A172 (cell line): ENCODE measurements at regions not wholly inside any gene's neighbourhood (a gene's known extent, or its start where the extent isn't known, plus 50 kb on each side); places are given as distances from the start of the nearest gene placed in this dataset.

ENCODE experiments used
- DNase-seq: peaks from one replicate; pipeline ENCODE4 v3.0.0-alpha.2; 2015; ENCODE audit warnings: low spot score

DNA sequence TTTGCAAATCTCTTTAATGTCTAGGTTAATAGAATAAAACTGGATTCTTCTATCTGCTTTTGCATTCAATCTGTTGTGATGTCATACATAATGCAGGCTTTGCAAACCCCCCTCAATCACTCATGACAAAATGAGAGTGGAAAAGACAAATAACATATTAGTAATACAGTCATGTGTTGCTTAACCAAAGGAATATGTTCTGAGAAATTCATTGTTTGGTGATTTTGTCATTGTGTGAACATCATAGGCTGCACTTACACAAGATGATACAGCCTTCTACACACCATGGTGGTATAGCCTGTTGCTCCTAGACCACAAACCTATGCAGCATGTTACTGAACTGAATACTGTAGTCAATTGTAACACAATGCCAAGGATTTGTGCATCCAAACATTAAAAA lies 87.3 kb upstream of the SEC61G start:
- DNase-seq: no peak

DNA sequence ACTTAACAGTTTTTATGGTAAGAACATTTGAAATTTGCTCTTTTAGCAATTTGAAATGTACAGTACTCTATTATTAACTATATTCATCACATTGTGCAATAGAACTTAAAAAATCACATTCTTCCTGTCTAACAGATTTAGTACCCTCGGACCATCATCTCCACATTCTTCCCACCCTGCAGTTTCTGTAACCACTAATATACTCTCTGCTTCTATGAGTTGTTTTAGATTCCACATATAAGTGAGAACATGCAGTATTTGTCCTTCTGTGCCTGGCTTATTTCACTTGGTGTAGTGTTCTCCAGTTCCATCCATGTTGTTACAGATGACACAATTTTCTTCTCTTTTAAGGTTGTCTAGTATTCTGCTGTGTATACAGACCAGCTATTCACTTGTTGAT lies 88.9 kb upstream of the SEC61G start:
- DNase-seq: no peak

GRCh38 chr7:54856856-54857255 lies 97.8 kb upstream of the SEC61G start:
- DNase-seq: no peak

GRCh38 chr7:54857294-54857693 lies 98.3 kb upstream of the SEC61G start:
- no peak for DNase-seq

GRCh38 chr7:54858008-54858692 lies 99.1 kb upstream of the SEC61G start:
- no peak for DNase-seq

DNA sequence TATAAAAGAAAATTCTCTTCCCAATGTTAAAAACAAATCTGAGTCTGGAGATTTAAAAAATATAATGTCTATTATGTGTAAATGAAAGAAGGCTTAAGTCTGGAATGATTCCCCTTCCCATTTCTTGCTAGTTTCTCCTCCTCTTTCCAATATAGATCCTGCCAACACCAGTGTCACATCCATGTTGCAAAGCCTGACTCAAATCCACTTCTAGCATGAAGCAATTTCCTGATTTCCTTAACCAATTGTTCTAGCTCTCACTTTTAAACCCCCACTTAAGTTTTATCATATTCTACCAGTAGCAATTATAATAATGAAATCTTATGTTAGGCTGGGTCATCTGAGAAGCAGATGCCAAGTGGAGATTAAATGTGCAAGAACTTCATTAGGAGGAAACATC lies 100.1 kb upstream of the SEC61G start:
- no peak for DNase-seq

- no peak for DNase-seq
Measured at GRCh38 chr7:54859545-54859944, 100.5 kb upstream of the SEC61G start.

DNA sequence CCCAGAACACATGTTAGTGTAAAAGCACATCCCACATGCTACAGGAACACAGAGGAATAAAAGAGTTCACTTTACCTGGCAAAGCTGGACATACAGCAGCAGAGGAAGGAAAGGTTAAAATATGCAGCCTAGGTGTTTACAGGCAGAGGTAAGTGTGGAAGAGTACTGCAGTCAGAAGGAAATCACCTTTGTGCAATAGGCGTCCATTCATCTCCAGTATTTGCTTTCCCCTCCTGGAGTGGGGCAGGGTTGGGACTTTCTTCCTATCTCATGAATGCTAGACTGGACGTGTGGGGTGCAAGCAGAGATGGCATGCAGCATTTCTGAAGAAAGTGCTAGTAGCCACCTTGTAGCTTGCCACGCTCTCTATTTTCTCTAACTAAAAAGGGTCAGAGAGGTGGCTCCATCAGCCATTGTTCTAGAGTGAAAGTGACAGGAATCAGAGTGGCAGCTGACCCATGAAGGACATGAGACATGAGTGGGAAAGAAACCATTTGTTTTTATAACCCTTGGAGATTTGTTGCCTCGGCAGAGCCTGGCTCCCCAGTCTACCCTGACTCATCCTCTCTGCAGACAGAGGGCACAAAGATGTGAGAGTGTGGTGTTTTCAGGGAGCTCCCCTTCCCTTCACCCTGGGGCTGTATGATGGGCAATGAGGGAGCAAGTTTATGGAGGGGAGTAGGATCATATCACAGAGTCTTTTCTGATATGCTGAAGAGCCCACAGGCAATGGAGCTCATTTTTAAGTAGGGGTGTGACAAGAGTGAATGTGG lies 101.2 kb upstream of the SEC61G start:
- no peak for DNase-seq

DNA sequence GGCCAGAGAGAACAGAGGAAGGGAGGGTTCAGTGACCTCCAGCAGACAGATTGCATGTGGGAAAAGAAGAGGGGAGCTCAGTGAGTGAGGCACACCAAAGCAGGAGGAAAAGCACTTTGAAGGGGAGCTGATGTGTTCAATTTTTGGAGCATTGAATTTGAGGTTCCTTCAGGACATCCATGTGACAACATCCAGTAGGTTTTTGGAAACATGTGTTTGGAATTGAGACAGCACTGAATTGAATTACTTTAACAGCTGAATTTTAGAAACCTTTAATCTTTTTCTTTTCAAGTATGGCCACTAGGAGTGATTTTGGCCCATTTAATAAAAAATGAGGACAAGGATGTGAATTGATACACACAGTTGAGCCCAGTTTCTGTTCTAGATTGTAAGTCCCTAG lies 101.8 kb upstream of the SEC61G start:
- DNase-seq: no peak

DNA sequence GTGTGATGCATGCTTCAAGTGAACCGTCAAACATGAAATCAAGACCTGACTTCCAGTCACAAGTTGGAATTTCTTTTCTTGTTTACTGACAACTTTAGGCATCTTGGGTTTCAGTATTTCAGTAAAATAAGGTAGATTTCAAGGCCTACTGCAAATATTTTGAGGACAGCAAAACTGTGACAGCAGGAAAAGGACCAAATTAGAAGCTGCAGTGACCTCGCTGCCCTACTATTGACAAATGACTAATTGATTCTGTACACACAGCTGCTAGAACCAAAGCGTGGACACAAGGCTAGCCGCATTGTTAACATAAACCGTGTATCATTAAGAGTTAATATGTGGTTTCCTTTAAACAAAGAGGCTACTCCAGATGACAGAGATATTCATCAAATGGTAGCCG lies 105.7 kb upstream of the SEC61G start:
- no peak for DNase-seq

GRCh38 chr7:54869523-54869922 lies 110.5 kb upstream of the SEC61G start:
- DNase-seq: no peak

GRCh38 chr7:54874804-54875203 lies 115.8 kb upstream of the SEC61G start:
- no peak for DNase-seq

- peak; percentile 35 for DNase-seq
Measured at GRCh38 chr7:54877683-54878082, 118.7 kb upstream of the SEC61G start.

DNA sequence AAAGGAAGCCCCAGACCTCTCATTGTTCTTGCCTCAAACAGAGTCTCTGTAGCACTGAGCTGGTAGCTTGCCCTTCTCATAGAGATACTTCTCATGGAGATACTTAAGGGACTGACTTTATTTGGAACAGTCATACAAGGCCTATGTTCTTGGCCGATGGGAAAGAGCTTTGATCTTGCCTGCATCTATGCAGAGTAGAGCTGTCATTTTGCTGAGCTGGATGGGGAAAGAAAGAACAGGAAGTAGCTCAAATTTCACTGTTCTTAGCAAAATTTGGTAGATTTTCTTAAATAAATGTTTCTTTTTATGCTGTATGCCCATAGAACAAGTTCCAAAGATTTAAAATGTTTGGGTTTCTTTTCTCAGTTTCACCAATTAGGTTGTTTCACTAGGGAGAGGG lies 119.3 kb upstream of the SEC61G start:
- DNase-seq: no peak

- DNase-seq: no peak
Measured at GRCh38 chr7:54879776-54880175, 120.8 kb upstream of the SEC61G start.

GRCh38 chr7:54880326-54880989 lies 121.4 kb upstream of the SEC61G start:
- no peak for DNase-seq

DNA sequence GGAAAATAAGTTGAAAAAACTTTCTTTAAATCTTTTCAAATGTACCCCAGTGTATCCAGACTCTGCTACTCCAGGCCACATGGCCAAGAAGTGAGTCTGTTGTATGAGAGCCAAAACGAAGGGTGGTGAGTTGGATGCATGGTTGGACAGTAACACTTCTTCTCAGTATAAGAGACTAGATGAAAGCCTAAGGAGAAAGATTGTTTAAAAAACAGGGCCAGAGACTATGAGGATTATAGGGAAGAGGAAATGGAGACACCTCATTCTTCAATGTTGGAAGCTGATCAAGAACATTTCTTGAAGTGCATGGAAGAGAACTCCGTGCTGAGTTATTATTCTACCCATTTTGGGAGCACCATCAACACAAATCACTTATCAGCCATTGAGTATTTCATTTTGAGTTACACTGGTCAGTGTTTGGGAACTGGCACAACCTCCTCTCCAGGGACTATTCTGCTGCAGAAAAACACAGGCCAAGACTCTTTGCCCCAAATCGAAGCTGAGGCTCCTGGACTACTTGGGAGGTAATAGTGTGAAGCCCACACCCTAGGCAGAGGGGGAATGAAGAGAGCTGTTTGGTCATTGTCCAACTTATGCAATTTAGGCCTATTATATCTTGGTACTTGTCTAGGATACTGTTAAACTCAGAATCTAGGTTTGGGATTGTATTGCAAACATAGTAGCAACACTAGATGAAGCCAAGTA lies 123.0 kb upstream of the SEC61G start:
- DNase-seq: no peak

DNA sequence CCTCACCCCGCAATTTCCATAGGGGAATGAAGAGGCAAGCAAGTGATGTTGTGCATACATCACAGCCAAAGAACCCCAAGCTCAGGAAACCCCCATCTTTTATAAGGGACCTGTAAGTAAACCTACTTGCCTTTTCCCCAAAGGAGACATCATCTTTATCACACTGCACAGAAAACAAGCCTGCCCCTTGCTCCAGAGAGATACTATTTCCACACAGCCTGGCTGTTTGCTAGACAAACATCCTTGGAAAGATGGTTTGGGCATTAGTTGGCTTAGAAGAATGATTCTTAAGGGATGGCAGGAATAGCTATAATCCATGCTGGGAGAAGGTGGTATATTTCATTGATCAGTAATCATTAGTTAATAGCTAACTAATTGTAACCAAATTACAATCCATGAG lies 123.7 kb upstream of the SEC61G start:
- no peak for DNase-seq

DNA sequence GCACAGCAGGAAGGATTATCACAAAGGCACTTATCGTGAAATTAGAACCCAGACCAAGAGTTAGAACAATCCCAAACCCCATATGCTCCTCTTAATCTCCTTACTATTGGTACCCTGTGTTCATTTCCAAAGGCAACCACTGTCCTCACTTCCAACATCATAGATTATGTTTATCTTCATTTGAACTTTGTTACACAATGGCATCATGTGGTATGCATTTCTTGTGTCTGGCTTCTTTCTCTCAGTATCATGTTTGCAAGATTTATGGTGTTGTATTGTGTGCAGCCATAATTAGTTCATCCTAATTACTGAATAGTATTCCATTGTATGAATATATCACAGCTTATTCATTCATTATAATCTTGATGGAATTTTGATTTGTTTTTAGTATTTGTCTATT lies 124.6 kb upstream of the SEC61G start:
- no peak for DNase-seq

DNA sequence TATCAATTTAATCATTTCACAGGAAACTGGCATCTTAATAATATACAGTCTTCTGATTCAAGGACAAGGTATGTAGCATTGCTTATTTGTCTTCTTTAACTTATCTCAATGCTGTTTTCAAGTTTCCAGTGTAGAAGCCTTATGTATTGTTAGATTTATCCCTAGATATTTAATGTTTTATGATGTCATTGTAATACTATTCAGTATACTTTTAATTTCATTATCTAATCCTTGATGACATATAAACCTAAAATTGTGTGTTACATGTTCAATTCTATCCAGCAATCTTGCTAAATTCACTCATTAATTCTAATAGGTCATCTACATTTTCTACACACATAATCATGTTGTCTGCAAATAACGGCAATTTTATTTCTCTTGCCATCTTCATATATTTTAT lies 126.3 kb upstream of the SEC61G start:
- no peak for DNase-seq

- no peak for DNase-seq
Measured at GRCh38 chr7:54888067-54888733, 129.2 kb upstream of the SEC61G start.

GRCh38 chr7:54888734-54889082 lies 129.7 kb upstream of the SEC61G start:
- DNase-seq: no peak
